ENCODE measurements at regions not wholly inside any gene's neighbourhood (a gene's known extent, or its start where the extent isn't known, plus 50 kb on each side); places are given as distances from the start of the nearest gene placed in this dataset.
"Not testable (repeated sequence)": the region's sequence is repeated elsewhere in the genome, so short reads cannot be mapped to it uniquely, and the experiment has no call there.

DNA sequence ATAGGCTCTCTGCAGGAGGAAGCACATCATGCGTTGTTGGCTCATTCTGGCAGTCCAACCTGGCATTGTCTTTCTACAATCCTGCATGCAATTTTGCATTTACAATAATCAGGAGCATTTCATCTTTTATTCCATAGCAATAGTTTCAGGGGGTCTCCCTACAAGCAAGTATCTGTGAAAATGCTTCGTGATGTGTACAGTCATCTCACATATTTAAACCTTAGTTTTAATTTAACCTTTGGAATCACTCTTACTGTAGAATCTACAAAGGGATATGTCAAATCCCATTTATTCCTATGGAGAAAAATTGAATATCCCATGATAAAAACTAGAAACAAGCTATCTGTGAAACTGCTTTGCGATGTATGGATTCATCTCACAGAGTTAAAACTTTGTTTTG is 112.0 kb upstream of the WSB1 start:
- no peak overlapping the region for H3K14ac ChIP-seq (ENCODE audit: low read length in 2 of 2)
- no peaks in the 10 kb centered on the region for H3K4me1 ChIP-seq (ENCODE audit: control insufficient read depth, insufficient read depth, low read depth, low read length)
- WGBS = 90% methylated on average over 2 of the region's 3 CpGs
- H3K4me3 ChIP-seq (ENCODE audit: insufficient read depth in 1 of 2, low read depth in 1 of 2, low read length in 2 of 2) = no peak overlapping the region
- no peak overlapping the region for H3K9ac ChIP-seq (ENCODE audit: low read length)
- H3K23ac ChIP-seq (ENCODE audit: low read length in 2 of 2) = no peak overlapping the region
- no peaks in the 10 kb centered on the region for H3K36me3 ChIP-seq (ENCODE audit: control insufficient read depth in 1 of 2, insufficient read depth in 2 of 2, low read depth in 1 of 2, low read length in 2 of 2)
- H2BK12ac ChIP-seq (ENCODE audit: low read length in 2 of 2) = no peak overlapping the region
- no peaks in the 10 kb centered on the region for H3K27me3 ChIP-seq (ENCODE audit: control insufficient read depth in 1 of 2, insufficient read depth in 1 of 2, low read length in 2 of 2)
- no peak overlapping the region for H4K91ac ChIP-seq (ENCODE audit: low read length)
- H2BK120ac ChIP-seq (ENCODE audit: low read depth, low read length) = no peak overlapping the region
- no peaks in the 10 kb centered on the region for H3K79me1 ChIP-seq (replicated peaks; ENCODE audit: low read length, poor library complexity, severe bottlenecking)
- H2AFZ ChIP-seq (ENCODE audit: low read depth, low read length) = no peak overlapping the region
- H2BK5ac ChIP-seq (ENCODE audit: low read depth, low read length, poor library complexity, severe bottlenecking) = no peak overlapping the region
- H3K4me2 ChIP-seq (ENCODE audit: low read length, poor library complexity, severe bottlenecking) = no peak overlapping the region
- DNase-seq = no peak
- H3K18ac ChIP-seq (ENCODE audit: low read depth in 1 of 2, low read length in 2 of 2) = no peak overlapping the region
- no peak overlapping the region for H2BK15ac ChIP-seq (ENCODE audit: low read depth, poor library complexity, severe bottlenecking)
- no peak overlapping the region for H3K4ac ChIP-seq (ENCODE audit: low read depth in 1 of 2, low read length in 2 of 2)
- no peak overlapping the region for H3K27ac ChIP-seq (ENCODE audit: low read length, poor library complexity, severe bottlenecking)
- no peak overlapping the region for H2AK5ac ChIP-seq (ENCODE audit: low read length, severe bottlenecking)
- peaks cover 4% of the 10 kb centered on the region for H3K9me3 ChIP-seq (ENCODE audit: control insufficient read depth, low read length)
- H4K8ac ChIP-seq (ENCODE audit: low read length) = no peak overlapping the region

DNA sequence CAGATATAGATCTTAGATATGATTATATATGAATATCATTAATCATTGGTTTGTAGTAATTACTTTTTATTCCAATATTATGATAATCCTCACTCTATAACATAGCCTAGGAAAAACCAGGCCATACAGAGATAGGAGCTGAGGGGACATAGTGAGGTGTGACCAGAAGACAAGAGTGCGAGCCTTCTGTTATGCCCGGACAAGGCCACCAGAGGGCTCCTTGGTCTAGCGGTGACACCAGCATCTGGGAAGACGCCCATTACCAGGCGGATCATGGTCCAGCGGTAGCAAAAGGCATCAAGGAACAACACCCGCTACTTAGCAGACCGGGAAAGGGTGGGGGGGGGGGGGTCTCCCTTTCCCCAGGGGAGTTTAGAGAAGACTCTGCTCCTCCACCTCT is 96.4 kb upstream of the WSB1 start:
- H2AFZ ChIP-seq (ENCODE audit: low read depth, low read length); H3K4me2 ChIP-seq (ENCODE audit: low read length, poor library complexity, severe bottlenecking); H3K27ac ChIP-seq (ENCODE audit: low read length, poor library complexity, severe bottlenecking); H3K36me3 ChIP-seq (ENCODE audit: control insufficient read depth in 1 of 2, insufficient read depth in 2 of 2, low read depth in 1 of 2, low read length in 2 of 2); H3K14ac ChIP-seq (ENCODE audit: low read length in 2 of 2); H2BK15ac ChIP-seq (ENCODE audit: low read depth, poor library complexity, severe bottlenecking); H3K79me1 ChIP-seq (replicated peaks; ENCODE audit: low read length, poor library complexity, severe bottlenecking); H4K8ac ChIP-seq (ENCODE audit: low read length); H3K9me3 ChIP-seq (ENCODE audit: control insufficient read depth, low read length); H3K9ac ChIP-seq (ENCODE audit: low read length); H3K4ac ChIP-seq (ENCODE audit: low read depth in 1 of 2, low read length in 2 of 2); H2BK5ac ChIP-seq (ENCODE audit: low read depth, low read length, poor library complexity, severe bottlenecking); H2AK5ac ChIP-seq (ENCODE audit: low read length, severe bottlenecking); H3K4me1 ChIP-seq (ENCODE audit: control insufficient read depth, insufficient read depth, low read depth, low read length); H3K23ac ChIP-seq (ENCODE audit: low read length in 2 of 2); H3K27me3 ChIP-seq (ENCODE audit: control insufficient read depth in 1 of 2, insufficient read depth in 1 of 2, low read length in 2 of 2); H3K18ac ChIP-seq (ENCODE audit: low read depth in 1 of 2, low read length in 2 of 2); H4K91ac ChIP-seq (ENCODE audit: low read length); H2BK12ac ChIP-seq (ENCODE audit: low read length in 2 of 2); H2BK120ac ChIP-seq (ENCODE audit: low read depth, low read length); H3K4me3 ChIP-seq (ENCODE audit: insufficient read depth in 1 of 2, low read depth in 1 of 2, low read length in 2 of 2): not testable (repeated sequence)
- peak; percentile 44 for DNase-seq
- 9% methylated on average over 6 of the region's 8 CpGs for WGBS

DNA sequence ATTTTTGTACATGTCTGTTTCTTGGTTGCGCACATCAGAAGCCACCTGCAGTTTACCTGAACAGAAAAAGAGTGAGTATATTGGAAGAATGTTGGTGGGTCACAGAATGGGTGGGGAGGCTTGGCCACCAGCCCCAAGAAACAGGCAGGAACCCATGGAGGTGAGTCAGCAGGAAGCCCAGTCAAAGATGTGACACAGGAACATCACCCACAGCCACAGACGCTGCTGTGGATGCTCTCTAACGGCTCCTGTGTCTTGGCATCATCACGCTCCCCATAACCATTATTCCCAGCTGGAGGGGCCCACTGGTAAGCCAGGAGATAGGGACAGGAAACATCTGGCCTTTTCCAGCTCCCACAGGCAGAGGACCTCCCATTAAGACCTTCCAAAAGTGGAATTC is 94.0 kb upstream of the WSB1 start:
- Histone ChIP-seq H2AK5ac (ENCODE audit: low read length, severe bottlenecking) (no peak overlapping the region), H3K27me3 (ENCODE audit: control insufficient read depth in 1 of 2, insufficient read depth in 1 of 2, low read length in 2 of 2) (no peaks in the 10 kb centered on the region), H3K4ac (ENCODE audit: low read depth in 1 of 2, low read length in 2 of 2) (no peak overlapping the region), H4K91ac (ENCODE audit: low read length) (no peak overlapping the region), H3K9ac (ENCODE audit: low read length) (no peak overlapping the region), H3K4me3 (ENCODE audit: insufficient read depth in 1 of 2, low read depth in 1 of 2, low read length in 2 of 2) (no peak overlapping the region), H3K9me3 (ENCODE audit: control insufficient read depth, low read length) (no peaks in the 10 kb centered on the region), H4K8ac (ENCODE audit: low read length) (no peak overlapping the region), H3K23ac (ENCODE audit: low read length in 2 of 2) (peak overlapping the region in 1 of 2 experiments; percentile 59), H2BK120ac (ENCODE audit: low read depth, low read length) (no peak overlapping the region), H3K14ac (ENCODE audit: low read length in 2 of 2) (no peak overlapping the region), H2BK15ac (ENCODE audit: low read depth, poor library complexity, severe bottlenecking) (no peak overlapping the region), H2BK5ac (ENCODE audit: low read depth, low read length, poor library complexity, severe bottlenecking) (no peak overlapping the region), H3K4me2 (ENCODE audit: low read length, poor library complexity, severe bottlenecking) (no peak overlapping the region), H2AFZ (ENCODE audit: low read depth, low read length) (no peak overlapping the region), H2BK12ac (ENCODE audit: low read length in 2 of 2) (no peak overlapping the region), H3K4me1 (ENCODE audit: control insufficient read depth, insufficient read depth, low read depth, low read length) (no peaks in the 10 kb centered on the region), H3K27ac (ENCODE audit: low read length, poor library complexity, severe bottlenecking) (no peak overlapping the region), H3K36me3 (ENCODE audit: control insufficient read depth in 1 of 2, insufficient read depth in 2 of 2, low read depth in 1 of 2, low read length in 2 of 2) (no peaks in the 10 kb centered on the region), H3K18ac (ENCODE audit: low read depth in 1 of 2, low read length in 2 of 2) (no peak overlapping the region), H3K79me1 (replicated peaks; ENCODE audit: low read length, poor library complexity, severe bottlenecking) (no peaks in the 10 kb centered on the region)
- DNase-seq = no peak
- WGBS = 58% methylated on average over 4 of the region's 4 CpGs

DNA sequence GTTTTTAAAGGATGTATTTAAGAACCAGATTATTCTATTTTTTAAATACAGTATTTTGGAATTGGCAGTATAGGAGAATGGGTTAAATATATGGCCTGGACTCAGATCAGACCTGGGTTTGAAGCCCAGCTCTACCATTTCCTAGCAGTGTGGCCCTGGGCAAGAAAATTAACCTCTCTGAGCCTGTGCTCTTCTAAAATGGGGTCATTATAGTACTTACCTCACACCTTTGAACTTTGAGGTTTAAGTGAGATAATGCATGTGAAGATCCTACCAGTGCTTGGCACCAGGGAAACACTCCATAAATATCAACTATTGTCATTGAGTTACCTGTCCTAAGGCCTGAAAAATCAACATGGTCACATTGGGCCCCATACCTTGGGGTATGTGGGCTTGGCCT is 93.4 kb upstream of the WSB1 start:
- Histone ChIP-seq H3K4me1 (ENCODE audit: control insufficient read depth, insufficient read depth, low read depth, low read length) (no peaks in the 10 kb centered on the region), H2BK12ac (ENCODE audit: low read length in 2 of 2) (no peak overlapping the region), H3K79me1 (replicated peaks; ENCODE audit: low read length, poor library complexity, severe bottlenecking) (no peaks in the 10 kb centered on the region), H3K23ac (ENCODE audit: low read length in 2 of 2) (no peak overlapping the region), H3K27ac (ENCODE audit: low read length, poor library complexity, severe bottlenecking) (no peak overlapping the region), H2BK120ac (ENCODE audit: low read depth, low read length) (no peak overlapping the region), H3K18ac (ENCODE audit: low read depth in 1 of 2, low read length in 2 of 2) (no peak overlapping the region), H3K27me3 (ENCODE audit: control insufficient read depth in 1 of 2, insufficient read depth in 1 of 2, low read length in 2 of 2) (no peaks in the 10 kb centered on the region), H4K91ac (ENCODE audit: low read length) (no peak overlapping the region), H3K36me3 (ENCODE audit: control insufficient read depth in 1 of 2, insufficient read depth in 2 of 2, low read depth in 1 of 2, low read length in 2 of 2) (no peaks in the 10 kb centered on the region), H3K4me2 (ENCODE audit: low read length, poor library complexity, severe bottlenecking) (no peak overlapping the region), H3K4ac (ENCODE audit: low read depth in 1 of 2, low read length in 2 of 2) (no peak overlapping the region), H3K9ac (ENCODE audit: low read length) (no peak overlapping the region), H2AFZ (ENCODE audit: low read depth, low read length) (no peak overlapping the region), H2BK15ac (ENCODE audit: low read depth, poor library complexity, severe bottlenecking) (no peak overlapping the region), H3K14ac (ENCODE audit: low read length in 2 of 2) (no peak overlapping the region), H2AK5ac (ENCODE audit: low read length, severe bottlenecking) (no peak overlapping the region), H4K8ac (ENCODE audit: low read length) (no peak overlapping the region), H3K4me3 (ENCODE audit: insufficient read depth in 1 of 2, low read depth in 1 of 2, low read length in 2 of 2) (no peak overlapping the region), H2BK5ac (ENCODE audit: low read depth, low read length, poor library complexity, severe bottlenecking) (no peak overlapping the region), H3K9me3 (ENCODE audit: control insufficient read depth, low read length) (no peaks in the 10 kb centered on the region)
- no peak for DNase-seq
